ENCODE measurements at regions not wholly inside any gene's neighbourhood (a gene's known extent, or its start where the extent isn't known, plus 50 kb on each side); places are given as distances from the start of the nearest gene placed in this dataset.
A peak's percentile ranks its signal among the peaks of the same experiment; 100 is the strongest.
"Not testable (repeated sequence)": the region's sequence is repeated elsewhere in the genome, so short reads cannot be mapped to it uniquely, and the experiment has no call there.

DNA sequence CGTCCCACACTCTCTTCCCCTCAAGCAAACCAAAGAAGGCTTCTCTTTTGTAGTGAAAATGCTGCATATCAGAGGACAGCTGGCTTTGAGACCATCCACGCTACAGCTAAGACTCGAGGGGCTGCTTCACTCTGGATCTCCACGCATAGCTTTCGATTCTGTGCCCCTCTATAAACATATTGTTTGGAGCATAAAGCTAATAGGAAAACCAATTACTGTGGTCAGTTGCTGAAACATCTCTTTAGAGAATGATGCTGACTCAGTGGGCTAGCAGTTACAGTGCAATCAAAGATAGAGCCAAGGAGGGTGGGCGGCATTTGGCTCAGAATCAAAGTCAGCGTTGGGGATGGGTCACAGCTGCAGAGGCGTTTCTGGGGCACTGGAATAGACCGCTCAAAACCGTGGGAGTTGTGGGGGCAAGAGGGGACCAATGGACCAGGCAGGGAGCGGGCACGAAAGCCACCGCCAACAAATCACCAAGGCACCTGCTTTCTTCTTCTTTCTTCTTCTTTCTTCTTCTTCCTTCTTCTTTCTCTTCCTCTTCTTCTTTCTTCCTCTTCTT lies 76.7 kb downstream of the RASL11A start:
- H3K4me1 ChIP-seq (ENCODE audit: insufficient read depth, low read length): peaks cover 10% of the 10 kb centered on the region
- H3K4me3 ChIP-seq (ENCODE audit: insufficient read depth, low read length): no peak overlapping the region
- H4K20me1 ChIP-seq (ENCODE audit: insufficient read depth, low read length): no peaks in the 10 kb centered on the region
- H3K36me3 ChIP-seq (ENCODE audit: insufficient read depth, low read length): no peaks in the 10 kb centered on the region
- TF ChIP-seq, protein P1, sequence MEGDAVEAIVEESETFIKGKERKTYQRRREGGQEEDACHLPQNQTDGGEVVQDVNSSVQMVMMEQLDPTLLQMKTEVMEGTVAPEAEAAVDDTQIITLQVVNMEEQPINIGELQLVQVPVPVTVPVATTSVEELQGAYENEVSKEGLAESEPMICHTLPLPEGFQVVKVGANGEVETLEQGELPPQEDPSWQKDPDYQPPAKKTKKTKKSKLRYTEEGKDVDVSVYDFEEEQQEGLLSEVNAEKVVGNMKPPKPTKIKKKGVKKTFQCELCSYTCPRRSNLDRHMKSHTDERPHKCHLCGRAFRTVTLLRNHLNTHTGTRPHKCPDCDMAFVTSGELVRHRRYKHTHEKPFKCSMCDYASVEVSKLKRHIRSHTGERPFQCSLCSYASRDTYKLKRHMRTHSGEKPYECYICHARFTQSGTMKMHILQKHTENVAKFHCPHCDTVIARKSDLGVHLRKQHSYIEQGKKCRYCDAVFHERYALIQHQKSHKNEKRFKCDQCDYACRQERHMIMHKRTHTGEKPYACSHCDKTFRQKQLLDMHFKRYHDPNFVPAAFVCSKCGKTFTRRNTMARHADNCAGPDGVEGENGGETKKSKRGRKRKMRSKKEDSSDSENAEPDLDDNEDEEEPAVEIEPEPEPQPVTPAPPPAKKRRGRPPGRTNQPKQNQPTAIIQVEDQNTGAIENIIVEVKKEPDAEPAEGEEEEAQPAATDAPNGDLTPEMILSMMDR (IDR thresholded peaks at IDR 0.05; ENCODE audit: extremely low read depth, low read depth, low read length): no peak
- no peaks in the 10 kb centered on the region for H3K79me2 ChIP-seq (ENCODE audit: insufficient read depth, low read length)
- DNase-seq (ENCODE audit: insufficient read length, low spot score, missing footprints): no peak
- H3K27ac ChIP-seq (ENCODE audit: low read depth, low read length): no peak overlapping the region
- peak overlapping the region; percentile 27 for H2AFZ ChIP-seq (ENCODE audit: low read length)
- H3K4me2 ChIP-seq (ENCODE audit: insufficient read depth, low read length): no peak overlapping the region
- no peaks in the 10 kb centered on the region for H3K9me3 ChIP-seq (ENCODE audit: low read depth, low read length)
- H3K27me3 ChIP-seq (ENCODE audit: insufficient read depth, low read length): peaks cover 21% of the 10 kb centered on the region

DNA sequence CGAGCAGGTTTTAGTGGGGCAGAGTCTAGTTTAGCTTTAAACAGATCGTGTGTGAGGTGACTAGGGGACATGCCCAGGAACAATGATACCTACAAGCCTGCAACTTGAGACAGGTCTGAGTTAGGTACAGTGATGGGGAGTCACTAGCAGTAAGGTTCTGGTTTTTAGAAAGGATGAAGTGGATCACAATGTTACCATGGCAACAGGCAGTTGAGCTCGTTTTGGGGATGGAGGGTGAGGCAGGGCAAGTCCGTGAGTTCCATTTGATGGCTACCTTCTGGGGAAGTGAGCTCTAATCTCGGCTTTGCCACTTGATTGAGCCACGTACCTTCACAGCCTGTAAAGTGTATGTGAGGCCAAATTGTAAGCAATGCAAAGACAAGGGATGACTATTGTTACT lies 76.0 kb upstream of the GTF3A start:
- no peak overlapping the region for H3K4me2 ChIP-seq (ENCODE audit: insufficient read depth, low read length)
- no peak overlapping the region for H3K4me3 ChIP-seq (ENCODE audit: insufficient read depth, low read length)
- H3K27me3 ChIP-seq (ENCODE audit: insufficient read depth, low read length): peaks cover 10% of the 10 kb centered on the region
- no peak overlapping the region for H2AFZ ChIP-seq (ENCODE audit: low read length)
- TF ChIP-seq, protein P1 (IDR thresholded peaks at IDR 0.05; ENCODE audit: extremely low read depth, low read depth, low read length): no peak
- H3K79me2 ChIP-seq (ENCODE audit: insufficient read depth, low read length): no peaks in the 10 kb centered on the region
- no peak for DNase-seq (ENCODE audit: insufficient read length, low spot score, missing footprints)
- no peaks in the 10 kb centered on the region for H3K9me3 ChIP-seq (ENCODE audit: low read depth, low read length)
- peaks cover 11% of the 10 kb centered on the region for H3K4me1 ChIP-seq (ENCODE audit: insufficient read depth, low read length)
- H3K36me3 ChIP-seq (ENCODE audit: insufficient read depth, low read length): no peaks in the 10 kb centered on the region
- H3K27ac ChIP-seq (ENCODE audit: low read depth, low read length): no peak overlapping the region
- H4K20me1 ChIP-seq (ENCODE audit: insufficient read depth, low read length): no peaks in the 10 kb centered on the region

DNA sequence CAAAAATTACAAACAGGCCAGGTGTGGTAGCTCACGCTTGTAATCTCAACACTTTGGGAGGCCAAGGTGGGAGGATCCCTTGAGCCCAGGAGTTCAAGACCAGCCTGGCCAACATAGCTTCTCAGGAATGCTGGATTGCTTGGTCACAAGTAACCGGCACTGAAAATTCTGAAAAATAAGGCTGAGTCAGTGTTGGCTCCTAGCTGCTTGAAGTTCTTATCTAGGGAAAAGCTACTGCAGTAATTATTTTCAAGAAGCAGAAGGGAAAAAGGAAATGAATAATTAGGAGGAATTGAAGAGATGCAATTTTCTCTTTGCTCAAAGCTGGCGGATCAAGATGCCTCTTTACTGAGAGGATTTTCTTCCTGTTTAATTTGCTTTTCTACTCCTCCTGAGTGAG lies 75.0 kb upstream of the GTF3A start:
- Histone ChIP-seq H3K79me2 (ENCODE audit: insufficient read depth, low read length) (no peaks in the 10 kb centered on the region), H3K9me3 (ENCODE audit: low read depth, low read length) (no peaks in the 10 kb centered on the region), H2AFZ (ENCODE audit: low read length) (no peak overlapping the region), H3K4me3 (ENCODE audit: insufficient read depth, low read length) (no peak overlapping the region), H3K36me3 (ENCODE audit: insufficient read depth, low read length) (no peaks in the 10 kb centered on the region), H3K27me3 (ENCODE audit: insufficient read depth, low read length) (peaks cover 5% of the 10 kb centered on the region), H3K4me1 (ENCODE audit: insufficient read depth, low read length) (peaks cover 15% of the 10 kb centered on the region), H3K27ac (ENCODE audit: low read depth, low read length) (no peak overlapping the region), H4K20me1 (ENCODE audit: insufficient read depth, low read length) (no peaks in the 10 kb centered on the region), H3K4me2 (ENCODE audit: insufficient read depth, low read length) (no peak overlapping the region)
- no peak for DNase-seq (ENCODE audit: insufficient read length, low spot score, missing footprints)
- TF ChIP-seq, protein P1 (IDR thresholded peaks at IDR 0.05; ENCODE audit: extremely low read depth, low read depth, low read length): no peak

DNA sequence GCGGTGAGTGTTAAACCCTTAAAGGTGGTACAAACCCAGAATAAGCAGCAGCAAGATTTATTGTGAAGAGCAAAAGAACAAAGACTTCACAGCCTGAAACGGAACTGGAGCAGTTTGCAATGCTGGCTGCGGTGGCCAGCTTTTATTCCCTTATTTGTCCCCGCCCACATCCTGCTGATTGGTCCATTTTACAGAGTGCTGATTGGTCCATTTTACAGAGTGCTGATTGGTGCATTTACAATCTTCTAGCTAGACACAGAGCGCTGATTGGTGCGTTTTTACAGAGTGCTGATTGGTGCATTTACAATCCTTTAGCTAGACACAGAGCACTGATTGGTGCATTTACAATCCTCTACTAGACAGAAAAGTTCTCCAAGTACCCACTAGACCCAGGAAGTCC lies 73.6 kb upstream of the GTF3A start:
- peaks cover 18% of the 10 kb centered on the region for H3K4me1 ChIP-seq (ENCODE audit: insufficient read depth, low read length)
- not testable (repeated sequence) for H3K36me3 ChIP-seq (ENCODE audit: insufficient read depth, low read length); H3K9me3 ChIP-seq (ENCODE audit: low read depth, low read length); H2AFZ ChIP-seq (ENCODE audit: low read length); DNase-seq (ENCODE audit: insufficient read length, low spot score, missing footprints); H3K4me3 ChIP-seq (ENCODE audit: insufficient read depth, low read length); H3K79me2 ChIP-seq (ENCODE audit: insufficient read depth, low read length); H3K27ac ChIP-seq (ENCODE audit: low read depth, low read length); H3K27me3 ChIP-seq (ENCODE audit: insufficient read depth, low read length); H3K4me2 ChIP-seq (ENCODE audit: insufficient read depth, low read length); H4K20me1 ChIP-seq (ENCODE audit: insufficient read depth, low read length)
